ENCODE measurements at regions not wholly inside any gene's neighbourhood (a gene's known extent, or its start where the extent isn't known, plus 50 kb on each side); places are given as distances from the start of the nearest gene placed in this dataset.

DNA sequence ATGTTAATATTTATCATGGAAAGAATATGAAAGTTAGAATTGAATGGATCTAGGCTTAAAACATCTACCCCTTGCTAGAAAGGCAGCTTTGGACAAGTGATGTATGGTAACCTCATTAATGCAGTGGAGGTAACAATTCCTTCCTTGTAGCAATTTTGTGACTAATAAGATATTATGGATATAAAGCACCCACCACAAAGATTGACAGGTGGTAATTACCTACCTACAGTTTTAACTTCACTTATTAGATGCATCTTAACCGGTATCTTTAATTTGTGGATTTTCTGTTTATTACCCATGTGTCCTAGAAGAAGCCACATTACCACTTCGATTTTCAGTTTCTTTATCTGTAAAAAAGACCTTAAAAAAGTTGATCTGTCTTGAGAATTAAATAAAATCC, 367.0 kb downstream of the DSC3 start (continued):
- TF ChIP-seq, protein P1, sequence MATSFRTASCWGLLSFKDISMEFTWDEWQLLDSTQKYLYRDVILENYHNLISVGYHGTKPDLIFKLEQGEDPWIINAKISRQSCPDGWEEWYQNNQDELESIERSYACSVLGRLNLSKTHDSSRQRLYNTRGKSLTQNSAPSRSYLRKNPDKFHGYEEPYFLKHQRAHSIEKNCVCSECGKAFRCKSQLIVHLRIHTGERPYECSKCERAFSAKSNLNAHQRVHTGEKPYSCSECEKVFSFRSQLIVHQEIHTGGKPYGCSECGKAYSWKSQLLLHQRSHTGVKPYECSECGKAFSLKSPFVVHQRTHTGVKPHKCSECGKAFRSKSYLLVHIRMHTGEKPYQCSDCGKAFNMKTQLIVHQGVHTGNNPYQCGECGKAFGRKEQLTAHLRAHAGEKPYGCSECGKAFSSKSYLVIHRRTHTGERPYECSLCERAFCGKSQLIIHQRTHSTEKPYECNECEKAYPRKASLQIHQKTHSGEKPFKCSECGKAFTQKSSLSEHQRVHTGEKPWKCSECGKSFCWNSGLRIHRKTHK (tag by site-specific recombination; IDR thresholded peaks at IDR 0.05), result no peak
- TF ChIP-seq ZNF223 (tag by site-specific recombination; IDR thresholded peaks at IDR 0.05) (no peak), ZBTB7A (tag by site-specific recombination; IDR thresholded peaks at IDR 0.05; ENCODE audit: low read depth) (no peak), ZNF184 (tag by site-specific recombination; IDR thresholded peaks at IDR 0.05) (no peak), PRDM1 (tag by site-specific recombination; IDR thresholded peaks at IDR 0.05) (no peak), TCF7L2 (IDR thresholded peaks at IDR 0.05; ENCODE audit: borderline replicate concordance, low read depth, low read length) (no peak)

DNA sequence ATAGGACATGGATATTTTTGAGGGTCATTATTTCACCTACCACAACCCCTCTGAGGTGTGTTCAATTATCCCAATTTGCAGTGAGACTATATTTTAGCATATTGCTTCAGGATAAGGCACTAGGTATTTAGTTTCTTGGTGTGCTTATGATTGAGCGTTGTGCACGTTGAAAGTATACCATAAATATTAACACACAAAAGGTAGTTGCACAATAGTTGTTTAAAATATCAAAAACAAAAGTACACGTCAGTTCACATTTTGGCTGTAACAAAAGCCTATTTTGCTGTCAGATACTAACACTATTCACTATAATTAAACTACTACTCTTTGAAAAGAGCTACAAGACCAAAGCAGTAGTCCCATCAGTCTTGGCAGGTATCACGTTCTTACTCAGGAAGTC, 367.5 kb downstream of the DSC3 start:
- Histone ChIP-seq H3K9me3 (ENCODE audit: control insufficient read depth, insufficient read depth, low read depth, low read length) (no peaks in the 10 kb centered on the region), H3K36me3 (ENCODE audit: control insufficient read depth in 2 of 2, insufficient read depth in 1 of 2, low read length in 2 of 2) (no peaks in the 10 kb centered on the region), H3K27ac (ENCODE audit: extremely low read depth, low read depth, low read length) (no peak overlapping the region), H3K4me1 (ENCODE audit: control insufficient read depth, insufficient read depth, low read length) (no peaks in the 10 kb centered on the region), H3K4me3 (ENCODE audit: low read depth, low read length) (no peak overlapping the region)
- ChIA-PET CTCF (no interaction called here), POLR2A (no interaction called here)
- TF ChIP-seq ZNF670 (tag by site-specific recombination; IDR thresholded peaks at IDR 0.05; ENCODE audit: low read depth) (no peak), ZBTB17 (tag by site-specific recombination; IDR thresholded peaks at IDR 0.05) (no peak), ZFP37 (tag by site-specific recombination; IDR thresholded peaks at IDR 0.05) (no peak), ZNF561 (tag by site-specific recombination; IDR thresholded peaks at IDR 0.05; ENCODE audit: borderline replicate concordance) (no peak), MZF1 (tag by site-specific recombination; IDR thresholded peaks at IDR 0.05; ENCODE audit: borderline replicate concordance) (no peak), ZNF747 (tag by site-specific recombination; IDR thresholded peaks at IDR 0.05) (no peak), KLF1 (tag by site-specific recombination; IDR thresholded peaks at IDR 0.05) (no peak), ZNF121 (tag by site-specific recombination; IDR thresholded peaks at IDR 0.05) (no peak), ZNF623 (tag by site-specific recombination; IDR thresholded peaks at IDR 0.05) (no peak), REPIN1 (tag by site-specific recombination; IDR thresholded peaks at IDR 0.05; ENCODE audit: low read depth) (no peak), ZNF350 (tag by site-specific recombination; IDR thresholded peaks at IDR 0.05) (no peak), ZNF549 (tag by site-specific recombination; IDR thresholded peaks at IDR 0.05) (no peak)
- TF ChIP-seq, protein P2, sequence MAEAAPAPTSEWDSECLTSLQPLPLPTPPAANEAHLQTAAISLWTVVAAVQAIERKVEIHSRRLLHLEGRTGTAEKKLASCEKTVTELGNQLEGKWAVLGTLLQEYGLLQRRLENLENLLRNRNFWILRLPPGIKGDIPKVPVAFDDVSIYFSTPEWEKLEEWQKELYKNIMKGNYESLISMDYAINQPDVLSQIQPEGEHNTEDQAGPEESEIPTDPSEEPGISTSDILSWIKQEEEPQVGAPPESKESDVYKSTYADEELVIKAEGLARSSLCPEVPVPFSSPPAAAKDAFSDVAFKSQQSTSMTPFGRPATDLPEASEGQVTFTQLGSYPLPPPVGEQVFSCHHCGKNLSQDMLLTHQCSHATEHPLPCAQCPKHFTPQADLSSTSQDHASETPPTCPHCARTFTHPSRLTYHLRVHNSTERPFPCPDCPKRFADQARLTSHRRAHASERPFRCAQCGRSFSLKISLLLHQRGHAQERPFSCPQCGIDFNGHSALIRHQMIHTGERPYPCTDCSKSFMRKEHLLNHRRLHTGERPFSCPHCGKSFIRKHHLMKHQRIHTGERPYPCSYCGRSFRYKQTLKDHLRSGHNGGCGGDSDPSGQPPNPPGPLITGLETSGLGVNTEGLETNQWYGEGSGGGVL (tag by site-specific recombination; IDR thresholded peaks at IDR 0.05), result no peak
- TF ChIP-seq, protein P3, sequence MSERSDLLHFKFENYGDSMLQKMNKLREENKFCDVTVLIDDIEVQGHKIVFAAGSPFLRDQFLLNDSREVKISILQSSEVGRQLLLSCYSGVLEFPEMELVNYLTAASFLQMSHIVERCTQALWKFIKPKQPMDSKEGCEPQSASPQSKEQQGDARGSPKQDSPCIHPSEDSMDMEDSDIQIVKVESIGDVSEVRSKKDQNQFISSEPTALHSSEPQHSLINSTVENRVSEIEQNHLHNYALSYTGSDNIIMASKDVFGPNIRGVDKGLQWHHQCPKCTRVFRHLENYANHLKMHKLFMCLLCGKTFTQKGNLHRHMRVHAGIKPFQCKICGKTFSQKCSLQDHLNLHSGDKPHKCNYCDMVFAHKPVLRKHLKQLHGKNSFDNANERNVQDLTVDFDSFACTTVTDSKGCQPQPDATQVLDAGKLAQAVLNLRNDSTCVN (tag by site-specific recombination; optimal IDR thresholded peaks at IDR 0.05), result no peak
- TF ChIP-seq, protein P4, sequence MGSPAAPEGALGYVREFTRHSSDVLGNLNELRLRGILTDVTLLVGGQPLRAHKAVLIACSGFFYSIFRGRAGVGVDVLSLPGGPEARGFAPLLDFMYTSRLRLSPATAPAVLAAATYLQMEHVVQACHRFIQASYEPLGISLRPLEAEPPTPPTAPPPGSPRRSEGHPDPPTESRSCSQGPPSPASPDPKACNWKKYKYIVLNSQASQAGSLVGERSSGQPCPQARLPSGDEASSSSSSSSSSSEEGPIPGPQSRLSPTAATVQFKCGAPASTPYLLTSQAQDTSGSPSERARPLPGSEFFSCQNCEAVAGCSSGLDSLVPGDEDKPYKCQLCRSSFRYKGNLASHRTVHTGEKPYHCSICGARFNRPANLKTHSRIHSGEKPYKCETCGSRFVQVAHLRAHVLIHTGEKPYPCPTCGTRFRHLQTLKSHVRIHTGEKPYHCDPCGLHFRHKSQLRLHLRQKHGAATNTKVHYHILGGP (tag by site-specific recombination; IDR thresholded peaks at IDR 0.05), result no peak
- TF ChIP-seq, protein P5, sequence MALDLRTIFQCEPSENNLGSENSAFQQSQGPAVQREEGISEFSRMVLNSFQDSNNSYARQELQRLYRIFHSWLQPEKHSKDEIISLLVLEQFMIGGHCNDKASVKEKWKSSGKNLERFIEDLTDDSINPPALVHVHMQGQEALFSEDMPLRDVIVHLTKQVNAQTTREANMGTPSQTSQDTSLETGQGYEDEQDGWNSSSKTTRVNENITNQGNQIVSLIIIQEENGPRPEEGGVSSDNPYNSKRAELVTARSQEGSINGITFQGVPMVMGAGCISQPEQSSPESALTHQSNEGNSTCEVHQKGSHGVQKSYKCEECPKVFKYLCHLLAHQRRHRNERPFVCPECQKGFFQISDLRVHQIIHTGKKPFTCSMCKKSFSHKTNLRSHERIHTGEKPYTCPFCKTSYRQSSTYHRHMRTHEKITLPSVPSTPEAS (tag by site-specific recombination; IDR thresholded peaks at IDR 0.05), result no peak
- TF ChIP-seq, protein P6, sequence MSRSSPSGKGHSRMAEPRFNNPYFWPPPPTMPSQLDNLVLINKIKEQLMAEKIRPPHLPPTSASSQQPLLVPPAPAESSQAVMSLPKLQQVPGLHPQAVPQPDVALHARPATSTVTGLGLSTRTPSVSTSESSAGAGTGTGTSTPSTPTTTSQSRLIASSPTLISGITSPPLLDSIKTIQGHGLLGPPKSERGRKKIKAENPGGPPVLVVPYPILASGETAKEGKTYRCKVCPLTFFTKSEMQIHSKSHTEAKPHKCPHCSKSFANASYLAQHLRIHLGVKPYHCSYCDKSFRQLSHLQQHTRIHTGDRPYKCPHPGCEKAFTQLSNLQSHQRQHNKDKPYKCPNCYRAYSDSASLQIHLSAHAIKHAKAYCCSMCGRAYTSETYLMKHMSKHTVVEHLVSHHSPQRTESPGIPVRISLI (tag by site-specific recombination; IDR thresholded peaks at IDR 0.05), result no peak
- TF ChIP-seq, protein P7, sequence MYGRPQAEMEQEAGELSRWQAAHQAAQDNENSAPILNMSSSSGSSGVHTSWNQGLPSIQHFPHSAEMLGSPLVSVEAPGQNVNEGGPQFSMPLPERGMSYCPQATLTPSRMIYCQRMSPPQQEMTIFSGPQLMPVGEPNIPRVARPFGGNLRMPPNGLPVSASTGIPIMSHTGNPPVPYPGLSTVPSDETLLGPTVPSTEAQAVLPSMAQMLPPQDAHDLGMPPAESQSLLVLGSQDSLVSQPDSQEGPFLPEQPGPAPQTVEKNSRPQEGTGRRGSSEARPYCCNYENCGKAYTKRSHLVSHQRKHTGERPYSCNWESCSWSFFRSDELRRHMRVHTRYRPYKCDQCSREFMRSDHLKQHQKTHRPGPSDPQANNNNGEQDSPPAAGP (tag by site-specific recombination; IDR thresholded peaks at IDR 0.05), result no peak
- TF ChIP-seq, protein P8, sequence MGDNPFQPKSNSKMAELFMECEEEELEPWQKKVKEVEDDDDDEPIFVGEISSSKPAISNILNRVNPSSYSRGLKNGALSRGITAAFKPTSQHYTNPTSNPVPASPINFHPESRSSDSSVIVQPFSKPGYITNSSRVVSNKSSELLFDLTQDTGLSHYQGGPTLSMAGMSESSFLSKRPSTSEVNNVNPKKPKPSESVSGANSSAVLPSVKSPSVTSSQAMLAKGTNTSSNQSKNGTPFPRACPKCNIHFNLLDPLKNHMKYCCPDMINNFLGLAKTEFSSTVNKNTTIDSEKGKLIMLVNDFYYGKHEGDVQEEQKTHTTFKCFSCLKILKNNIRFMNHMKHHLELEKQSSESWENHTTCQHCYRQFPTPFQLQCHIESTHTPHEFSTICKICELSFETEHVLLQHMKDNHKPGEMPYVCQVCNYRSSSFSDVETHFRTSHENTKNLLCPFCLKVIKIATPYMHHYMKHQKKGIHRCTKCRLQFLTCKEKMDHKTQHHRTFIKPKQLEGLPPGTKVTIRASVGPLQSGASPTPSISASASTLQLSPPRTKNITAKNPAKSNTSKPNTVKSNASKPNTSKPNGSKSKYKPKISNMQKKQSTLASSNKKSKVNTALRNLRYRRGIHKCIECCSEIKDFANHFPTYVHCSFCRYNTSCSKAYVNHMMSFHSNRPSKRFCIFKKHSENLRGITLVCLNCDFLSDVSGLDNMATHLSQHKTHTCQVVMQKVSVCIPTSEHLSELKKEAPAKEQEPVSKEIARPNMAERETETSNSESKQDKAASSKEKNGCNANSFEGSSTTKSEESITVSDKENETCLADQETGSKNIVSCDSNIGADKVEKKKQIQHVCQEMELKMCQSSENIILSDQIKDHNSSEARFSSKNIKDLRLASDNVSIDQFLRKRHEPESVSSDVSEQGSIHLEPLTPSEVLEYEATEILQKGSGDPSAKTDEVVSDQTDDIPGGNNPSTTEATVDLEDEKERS (tag by site-specific recombination; IDR thresholded peaks at IDR 0.05), result no peak
